HepG2 (cell line): ENCODE measurements at regions not wholly inside any gene's neighbourhood (a gene's known extent, or its start where the extent isn't known, plus 50 kb on each side); places are given as distances from the start of the nearest gene placed in this dataset.

Experiments
- FOXO4 ChIP-seq: sonication (generic); formaldehyde crosslinking; conservative IDR thresholded peaks from 2 replicates; pipeline ENCODE4 v1.8.1; 2023; ENCODE audit warnings: missing genetic modification reagents
- HIC2 ChIP-seq: sonication (generic); formaldehyde crosslinking; IDR thresholded peaks from 2 replicates; pipeline ENCODE4 v1.9.0; 2022; ENCODE audit warnings: low read depth, missing genetic modification reagents
- NBN ChIP-seq: fragments of 450-650 bp; conservative IDR thresholded peaks from 2 replicates; pipeline ENCODE4 v1.6.1; 2017
- PHF20 ChIP-seq: sonication (generic); formaldehyde crosslinking; IDR thresholded peaks from 2 replicates; pipeline ENCODE4 v1.5.0; 2020; ENCODE audit warnings: mild to moderate bottlenecking, missing genetic modification reagents
- PRPF4 ChIP-seq: fragments of 200-400 bp; formaldehyde crosslinking; IDR thresholded peaks from 2 replicates; pipeline ENCODE4 v1.6.1; 2016; ENCODE audit warnings: low read length, low read depth; ENCODE audit not compliant: poor library complexity, severe bottlenecking
- SOX13 ChIP-seq, 3 experiments: fragments of 450-650 bp in 1 of 3; sonication (generic) in 1 of 3; formaldehyde crosslinking in 1 of 3; IDR thresholded peaks in 2 of 3; conservative IDR thresholded peaks in 1 of 3; 2 replicates each; pipeline versions ENCODE4 v1.5.0 to v1.6.1; 2016 to 2020; ENCODE audit warnings: antibody characterized with exemption in 1 of 3, mild to moderate bottlenecking in 1 of 3, missing compliant biosample characterization in 1 of 3, missing genetic modification reagents in 1 of 3, moderate library complexity in 1 of 3
- THAP9 ChIP-seq: sonication (generic); formaldehyde crosslinking; IDR thresholded peaks from 2 replicates; pipeline ENCODE4; 2020; ENCODE audit warnings: missing genetic modification reagents, mild to moderate bottlenecking, borderline replicate concordance
- TIGD3 ChIP-seq: sonication (generic); formaldehyde crosslinking; IDR thresholded peaks from 2 replicates; pipeline ENCODE4 v1.5.1; 2020; ENCODE audit warnings: mild to moderate bottlenecking, missing genetic modification reagents, borderline replicate concordance
- ZFP36 ChIP-seq: fragments of 150-350 bp; IDR thresholded peaks from 2 replicates; pipeline ENCODE4 v1.6.1; 2018; ENCODE audit warnings: borderline replicate concordance, low read length, low read depth; ENCODE audit not compliant: partially characterized antibody
- ZNF180 ChIP-seq: sonication (generic); formaldehyde crosslinking; IDR thresholded peaks from 2 replicates; pipeline ENCODE4 v1.4.0; 2020; ENCODE audit warnings: low read depth, missing genetic modification reagents, borderline replicate concordance
- ZNF547 ChIP-seq: sonication (generic); formaldehyde crosslinking; IDR thresholded peaks from 2 replicates; pipeline ENCODE4 v1.5.1; 2020; ENCODE audit warnings: mild to moderate bottlenecking, missing genetic modification reagents
- ZNF556 ChIP-seq: sonication (generic); formaldehyde crosslinking; IDR thresholded peaks from 2 replicates; pipeline ENCODE4 v1.4.0; 2020; ENCODE audit warnings: mild to moderate bottlenecking, missing genetic modification reagents, borderline replicate concordance
- ZNF878 ChIP-seq: sonication (generic); formaldehyde crosslinking; IDR thresholded peaks from 2 replicates; pipeline ENCODE4 v1.8.1; 2023; ENCODE audit warnings: mild to moderate bottlenecking, missing genetic modification reagents, moderate library complexity
- ZSCAN22 ChIP-seq: sonication (generic); formaldehyde crosslinking; IDR thresholded peaks from 2 replicates; pipeline ENCODE4 v1.4.0; 2020; ENCODE audit warnings: mild to moderate bottlenecking, missing genetic modification reagents
- TF ChIP-seq, protein P1 (sequence below): sonication (generic); formaldehyde crosslinking; IDR thresholded peaks from 2 replicates; pipeline ENCODE4 v1.5.0; 2020; ENCODE audit warnings: mild to moderate bottlenecking, missing genetic modification reagents, moderate library complexity
- TF ChIP-seq, protein P2 (sequence below): sonication (generic); formaldehyde crosslinking; IDR thresholded peaks from 2 replicates; pipeline ENCODE4 v1.8.0; 2022; ENCODE audit warnings: mild to moderate bottlenecking, missing genetic modification reagents; ENCODE audit not compliant: insufficient replicate concordance

DNA sequence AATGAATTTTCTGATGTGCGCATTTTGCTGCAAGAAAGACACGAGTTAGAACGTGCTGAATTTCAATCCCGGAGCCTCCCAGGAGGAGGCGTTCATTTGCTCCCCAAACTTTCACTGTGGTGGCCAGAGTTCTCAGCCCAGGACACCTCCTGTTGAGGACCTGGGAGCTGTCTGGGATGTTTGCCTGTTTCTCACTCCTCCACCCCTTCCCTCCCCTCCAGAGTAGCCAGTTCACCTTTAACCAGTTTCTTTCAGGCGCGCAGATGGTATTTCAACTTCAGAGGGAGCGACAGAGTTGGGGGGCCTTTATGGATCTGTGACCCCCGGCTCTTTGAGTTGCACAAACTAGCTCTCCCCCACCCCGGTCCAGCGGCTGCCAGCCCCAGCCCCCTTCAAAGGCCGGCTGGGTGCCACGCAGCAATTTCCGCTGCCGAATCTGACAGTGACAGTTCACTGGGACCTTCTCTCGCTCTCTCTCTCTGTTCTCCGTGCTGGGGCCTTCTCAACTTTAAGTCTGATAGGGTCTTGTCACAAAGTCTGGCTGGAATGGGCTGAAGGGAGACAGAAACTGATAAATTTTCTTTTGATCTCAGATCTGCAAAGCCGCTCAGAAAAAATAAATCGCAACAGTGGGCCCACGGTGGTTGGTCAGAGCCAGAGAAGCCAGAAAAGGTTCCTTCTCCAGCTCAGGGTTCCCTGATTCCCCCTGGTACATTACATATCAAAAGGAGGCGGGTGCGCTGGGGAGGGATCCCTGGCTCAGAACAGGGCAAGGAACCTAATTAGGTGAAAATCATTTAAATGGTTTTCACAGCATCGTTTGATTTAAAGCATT lies 100.0 kb upstream of the STX18 start (continued):
- TF ChIP-seq THAP9 (CRISPR knock-in tag), result no peak
- 0 out of 2 replicates have a peak, but pooled peaks have one; percentile 66 for TF ChIP-seq FOXO4 (CRISPR knock-in tag)
- TF ChIP-seq TIGD3 (CRISPR knock-in tag), result no peak
- no peak for TF ChIP-seq ZNF556 (CRISPR knock-in tag)
- TF ChIP-seq ZSCAN22 (CRISPR knock-in tag), result no peak
- TF ChIP-seq PHF20 (CRISPR knock-in tag), result no peak
- TF ChIP-seq, protein P1, sequence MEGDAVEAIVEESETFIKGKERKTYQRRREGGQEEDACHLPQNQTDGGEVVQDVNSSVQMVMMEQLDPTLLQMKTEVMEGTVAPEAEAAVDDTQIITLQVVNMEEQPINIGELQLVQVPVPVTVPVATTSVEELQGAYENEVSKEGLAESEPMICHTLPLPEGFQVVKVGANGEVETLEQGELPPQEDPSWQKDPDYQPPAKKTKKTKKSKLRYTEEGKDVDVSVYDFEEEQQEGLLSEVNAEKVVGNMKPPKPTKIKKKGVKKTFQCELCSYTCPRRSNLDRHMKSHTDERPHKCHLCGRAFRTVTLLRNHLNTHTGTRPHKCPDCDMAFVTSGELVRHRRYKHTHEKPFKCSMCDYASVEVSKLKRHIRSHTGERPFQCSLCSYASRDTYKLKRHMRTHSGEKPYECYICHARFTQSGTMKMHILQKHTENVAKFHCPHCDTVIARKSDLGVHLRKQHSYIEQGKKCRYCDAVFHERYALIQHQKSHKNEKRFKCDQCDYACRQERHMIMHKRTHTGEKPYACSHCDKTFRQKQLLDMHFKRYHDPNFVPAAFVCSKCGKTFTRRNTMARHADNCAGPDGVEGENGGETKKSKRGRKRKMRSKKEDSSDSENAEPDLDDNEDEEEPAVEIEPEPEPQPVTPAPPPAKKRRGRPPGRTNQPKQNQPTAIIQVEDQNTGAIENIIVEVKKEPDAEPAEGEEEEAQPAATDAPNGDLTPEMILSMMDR, result peak; percentile 38
- no peak for TF ChIP-seq ZNF180 (CRISPR knock-in tag)
- no peak for TF ChIP-seq SOX13 (IDR thresholded peaks at IDR 0.05)
- TF ChIP-seq SOX13 (CRISPR knock-in tag; conservative IDR thresholded peaks at IDR 0.05 in 1 of 2, IDR thresholded peaks at IDR 0.05 in 1 of 2), result no peak
- TF ChIP-seq, protein P2, sequence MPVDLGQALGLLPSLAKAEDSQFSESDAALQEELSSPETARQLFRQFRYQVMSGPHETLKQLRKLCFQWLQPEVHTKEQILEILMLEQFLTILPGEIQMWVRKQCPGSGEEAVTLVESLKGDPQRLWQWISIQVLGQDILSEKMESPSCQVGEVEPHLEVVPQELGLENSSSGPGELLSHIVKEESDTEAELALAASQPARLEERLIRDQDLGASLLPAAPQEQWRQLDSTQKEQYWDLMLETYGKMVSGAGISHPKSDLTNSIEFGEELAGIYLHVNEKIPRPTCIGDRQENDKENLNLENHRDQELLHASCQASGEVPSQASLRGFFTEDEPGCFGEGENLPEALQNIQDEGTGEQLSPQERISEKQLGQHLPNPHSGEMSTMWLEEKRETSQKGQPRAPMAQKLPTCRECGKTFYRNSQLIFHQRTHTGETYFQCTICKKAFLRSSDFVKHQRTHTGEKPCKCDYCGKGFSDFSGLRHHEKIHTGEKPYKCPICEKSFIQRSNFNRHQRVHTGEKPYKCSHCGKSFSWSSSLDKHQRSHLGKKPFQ (CRISPR knock-in tag), result no peak
- TF ChIP-seq ZNF878 (CRISPR knock-in tag), result no peak
- no peak for TF ChIP-seq ZNF547 (CRISPR knock-in tag)
- no peak for TF ChIP-seq PRPF4
- no peak for TF ChIP-seq HIC2 (CRISPR knock-in tag)
- no peak for TF ChIP-seq NBN
- TF ChIP-seq ZFP36, result peak; percentile 94
